GM12872 (cell line): ENCODE measurements at regions not wholly inside any gene's neighbourhood (a gene's known extent, or its start where the extent isn't known, plus 50 kb on each side); places are given as distances from the start of the nearest gene placed in this dataset.

Experiments used
- CTCF ChIP-seq: IDR thresholded peaks from 3 replicates; pipeline ENCODE4 v1.5.1; 2011; ENCODE audit warnings: low read depth, mild to moderate bottlenecking, low read length, moderate library complexity; ENCODE audit not compliant: insufficient read depth

- no peak for TF ChIP-seq CTCF
These were observed 421.8 kb upstream of the MAP2 start for GRCh38 chr2:209002054-209002453.

- no peak for TF ChIP-seq CTCF
These were observed 418.5 kb upstream of the MAP2 start for GRCh38 chr2:209005371-209005770.

GRCh38 chr2:209008636-209009287 is 415.1 kb upstream of the MAP2 start:
- TF ChIP-seq CTCF, result no peak

- TF ChIP-seq CTCF, result no peak
These were observed 394.6 kb upstream of the MAP2 start for GRCh38 chr2:209029249-209029648.

- TF ChIP-seq CTCF, result no peak
These were observed 379.5 kb upstream of the MAP2 start for GRCh38 chr2:209044307-209044706.

- TF ChIP-seq CTCF, result no peak
These were observed 377.7 kb upstream of the MAP2 start for GRCh38 chr2:209046163-209046562.

- TF ChIP-seq CTCF, result no peak
These were observed 374.2 kb upstream of the MAP2 start for GRCh38 chr2:209049608-209050007.
